Thyroid gland (tissue), 4 donors: ENCODE measurements at regions not wholly inside any gene's neighbourhood (a gene's known extent, or its start where the extent isn't known, plus 50 kb on each side); places are given as distances from the start of the nearest gene placed in this dataset.

Experiments used
- DNase-seq, 2 donors: peaks; one replicate each; pipeline ENCODE4 v3.0.0-alpha.2; 2019
- H3K27ac ChIP-seq, 3 donors: fragments of 200-600 bp; sonication (generic); 1 replicate in 2 of 3; 2 replicates in 1 of 3; pipeline ENCODE4 v1.5.1; 2016 to 2019; ENCODE audit warnings: mild to moderate bottlenecking in 1 of 3, moderate library complexity in 1 of 3
- H3K27me3 ChIP-seq: fragments of 200-600 bp; sonication (generic); one replicate; pipeline ENCODE4 v1.5.1; 2019
- H3K36me3 ChIP-seq, 2 donors: fragments of 200-600 bp; sonication (generic); one replicate each; pipeline ENCODE4 v1.5.1; 2016 to 2019
- H3K4me1 ChIP-seq, 2 donors: fragments of 200-600 bp; sonication (generic); one replicate each; pipeline ENCODE4 v1.5.1; 2017 to 2019
- H3K4me3 ChIP-seq, 3 donors: fragments of 200-600 bp; sonication (generic); replicated peaks in 1 of 3; 1 replicate in 2 of 3; 2 replicates in 1 of 3; pipeline ENCODE4 v1.5.1; 2016; ENCODE audit warnings: mild to moderate bottlenecking in 1 of 3
- H3K9me3 ChIP-seq: fragments of 200-600 bp; sonication (generic); one replicate; pipeline ENCODE4 v1.5.1; 2017
- POLR2A ChIP-seq, 2 donors: fragments of 450-650 bp; IDR thresholded peaks; one replicate each; pipeline ENCODE4 v1.6.1; 2017; ENCODE audit warnings: antibody characterized with exemption in 2 of 2, mild to moderate bottlenecking in 2 of 2, moderate library complexity in 1 of 2
- WGBS, 2 donors: methylation state at CpG; one replicate each; pipeline ENCODE4 v1.1.5; 2017; 5-methylcytosine and 5-hydroxymethylcytosine counted together
- intact Hi-C: fragments of 100-400 bp; cut with DNase I; formaldehyde crosslinking; loops from one replicate; pipeline ENCODE4 v1.15.1; 2023
- TF ChIP-seq, protein P1 (sequence below), 6 experiments: fragments of 200-600 bp in 3 of 6; fragments of 450-650 bp in 3 of 6; sonication (generic) in 3 of 6; IDR thresholded peaks; one replicate each; pipeline ENCODE4 v1.5.1; 2016 to 2019; ENCODE audit warnings: antibody characterized with exemption in 6 of 6, mild to moderate bottlenecking in 2 of 6, inconsistent platforms in 1 of 6, moderate library complexity in 1 of 6

GRCh38 chr15:94844538-94845389 lies 613.4 kb downstream of the MCTP2 start:
- H3K4me3 ChIP-seq: no peak overlapping the region
- peak; percentile 24 to 27 for DNase-seq
- no peaks in the 10 kb centered on the region for H3K36me3 ChIP-seq
- peak overlapping the region in 1 of 3 donors; percentile 12 for H3K27ac ChIP-seq
- WGBS, 2 donors: 2 to 5% methylated on average over 19 to 30 of the region's 83 CpGs
- intact Hi-C loops: no loop called here
- TF ChIP-seq, protein P1, sequence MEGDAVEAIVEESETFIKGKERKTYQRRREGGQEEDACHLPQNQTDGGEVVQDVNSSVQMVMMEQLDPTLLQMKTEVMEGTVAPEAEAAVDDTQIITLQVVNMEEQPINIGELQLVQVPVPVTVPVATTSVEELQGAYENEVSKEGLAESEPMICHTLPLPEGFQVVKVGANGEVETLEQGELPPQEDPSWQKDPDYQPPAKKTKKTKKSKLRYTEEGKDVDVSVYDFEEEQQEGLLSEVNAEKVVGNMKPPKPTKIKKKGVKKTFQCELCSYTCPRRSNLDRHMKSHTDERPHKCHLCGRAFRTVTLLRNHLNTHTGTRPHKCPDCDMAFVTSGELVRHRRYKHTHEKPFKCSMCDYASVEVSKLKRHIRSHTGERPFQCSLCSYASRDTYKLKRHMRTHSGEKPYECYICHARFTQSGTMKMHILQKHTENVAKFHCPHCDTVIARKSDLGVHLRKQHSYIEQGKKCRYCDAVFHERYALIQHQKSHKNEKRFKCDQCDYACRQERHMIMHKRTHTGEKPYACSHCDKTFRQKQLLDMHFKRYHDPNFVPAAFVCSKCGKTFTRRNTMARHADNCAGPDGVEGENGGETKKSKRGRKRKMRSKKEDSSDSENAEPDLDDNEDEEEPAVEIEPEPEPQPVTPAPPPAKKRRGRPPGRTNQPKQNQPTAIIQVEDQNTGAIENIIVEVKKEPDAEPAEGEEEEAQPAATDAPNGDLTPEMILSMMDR (IDR thresholded peaks at IDR 0.05): no peak
- TF ChIP-seq POLR2A (IDR thresholded peaks at IDR 0.05): no peak
- H3K9me3 ChIP-seq: no peaks in the 10 kb centered on the region
- no peaks in the 10 kb centered on the region for H3K4me1 ChIP-seq
- H3K27me3 ChIP-seq: no peaks in the 10 kb centered on the region

GRCh38 chr15:94845390-94845716 lies 614.0 kb downstream of the MCTP2 start:
- Histone ChIP-seq H3K27me3 (no peaks in the 10 kb centered on the region), H3K4me3 (no peak overlapping the region), H3K36me3 (no peaks in the 10 kb centered on the region), H3K9me3 (no peaks in the 10 kb centered on the region), H3K27ac (peak overlapping the region in 1 of 3 donors; percentile 12), H3K4me1 (no peaks in the 10 kb centered on the region)
- no peak for DNase-seq
- 32 to 37% methylated on average over 9 of the region's 9 CpGs for WGBS, 2 donors
- intact Hi-C loops: no loop called here
- TF ChIP-seq, protein P1 (IDR thresholded peaks at IDR 0.05): no peak
- TF ChIP-seq POLR2A (IDR thresholded peaks at IDR 0.05): no peak

- Histone ChIP-seq H3K27ac (no peak overlapping the region), H3K4me3 (no peak overlapping the region), H3K27me3 (no peaks in the 10 kb centered on the region), H3K9me3 (no peaks in the 10 kb centered on the region), H3K4me1 (no peaks in the 10 kb centered on the region), H3K36me3 (no peaks in the 10 kb centered on the region)
- DNase-seq: no peak
- WGBS, 2 donors: 88% methylated on average over 4 of the region's 4 CpGs
- intact Hi-C loops: no loop called here
- TF ChIP-seq, protein P1 (IDR thresholded peaks at IDR 0.05): no peak
- no peak for TF ChIP-seq POLR2A (IDR thresholded peaks at IDR 0.05)
Measured at GRCh38 chr15:94847325-94847724, 616.0 kb downstream of the MCTP2 start.

GRCh38 chr15:94848054-94848453 lies 616.7 kb downstream of the MCTP2 start:
- Histone ChIP-seq H3K4me3 (no peak overlapping the region), H3K27me3 (no peaks in the 10 kb centered on the region), H3K27ac (no peak overlapping the region), H3K36me3 (no peaks in the 10 kb centered on the region), H3K9me3 (no peaks in the 10 kb centered on the region), H3K4me1 (no peaks in the 10 kb centered on the region)
- TF ChIP-seq POLR2A (IDR thresholded peaks at IDR 0.05): no peak
- TF ChIP-seq, protein P1 (IDR thresholded peaks at IDR 0.05): no peak
- intact Hi-C loops: no loop called here
- WGBS, 2 donors: 87 to 96% methylated on average over 5 of the region's 5 CpGs
- no peak for DNase-seq

DNA sequence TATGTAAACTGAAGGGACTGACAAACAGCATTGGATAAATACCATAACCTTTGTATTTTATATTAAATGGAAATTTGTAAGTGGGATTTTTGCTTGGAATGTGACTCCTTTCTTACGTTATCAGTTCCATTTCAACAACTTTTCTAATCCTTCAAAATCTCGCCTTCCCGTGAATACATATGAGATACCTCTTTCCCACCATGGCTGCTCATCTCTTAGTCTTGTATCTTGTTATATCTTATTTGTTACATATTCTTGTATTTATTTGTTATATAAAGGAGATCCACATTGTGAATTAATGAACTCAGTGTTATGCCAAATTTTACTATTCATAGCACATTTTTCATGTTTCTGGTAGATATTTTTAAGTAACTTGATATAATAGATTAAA lies 623.7 kb downstream of the MCTP2 start:
- TF ChIP-seq, protein P1 (IDR thresholded peaks at IDR 0.05): no peak
- no peak for TF ChIP-seq POLR2A (IDR thresholded peaks at IDR 0.05)
- WGBS, 2 donors: 95 to 97% methylated on average over 3 of the region's 3 CpGs
- intact Hi-C loops: no loop called here
- Histone ChIP-seq H3K27me3 (no peaks in the 10 kb centered on the region), H3K9me3 (no peaks in the 10 kb centered on the region), H3K27ac (no peak overlapping the region), H3K36me3 (no peaks in the 10 kb centered on the region), H3K4me3 (no peak overlapping the region), H3K4me1 (no peaks in the 10 kb centered on the region)
- no peak for DNase-seq
